ENCODE measurements at regions not wholly inside any gene's neighbourhood (a gene's known extent, or its start where the extent isn't known, plus 50 kb on each side); places are given as distances from the start of the nearest gene placed in this dataset.
A peak's percentile ranks its signal among the peaks of the same experiment; 100 is the strongest.

GRCh38 chr3:102205647-102206046 is 229.2 kb upstream of the ZPLD1 start:
- H3K4me3 ChIP-seq (ENCODE audit: low read depth, low read length), result no peak overlapping the region
- no peak for DNase-seq (ENCODE audit: low read depth, low spot score)
- TF ChIP-seq, protein P1, sequence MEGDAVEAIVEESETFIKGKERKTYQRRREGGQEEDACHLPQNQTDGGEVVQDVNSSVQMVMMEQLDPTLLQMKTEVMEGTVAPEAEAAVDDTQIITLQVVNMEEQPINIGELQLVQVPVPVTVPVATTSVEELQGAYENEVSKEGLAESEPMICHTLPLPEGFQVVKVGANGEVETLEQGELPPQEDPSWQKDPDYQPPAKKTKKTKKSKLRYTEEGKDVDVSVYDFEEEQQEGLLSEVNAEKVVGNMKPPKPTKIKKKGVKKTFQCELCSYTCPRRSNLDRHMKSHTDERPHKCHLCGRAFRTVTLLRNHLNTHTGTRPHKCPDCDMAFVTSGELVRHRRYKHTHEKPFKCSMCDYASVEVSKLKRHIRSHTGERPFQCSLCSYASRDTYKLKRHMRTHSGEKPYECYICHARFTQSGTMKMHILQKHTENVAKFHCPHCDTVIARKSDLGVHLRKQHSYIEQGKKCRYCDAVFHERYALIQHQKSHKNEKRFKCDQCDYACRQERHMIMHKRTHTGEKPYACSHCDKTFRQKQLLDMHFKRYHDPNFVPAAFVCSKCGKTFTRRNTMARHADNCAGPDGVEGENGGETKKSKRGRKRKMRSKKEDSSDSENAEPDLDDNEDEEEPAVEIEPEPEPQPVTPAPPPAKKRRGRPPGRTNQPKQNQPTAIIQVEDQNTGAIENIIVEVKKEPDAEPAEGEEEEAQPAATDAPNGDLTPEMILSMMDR (IDR thresholded peaks at IDR 0.05; ENCODE audit: insufficient read depth, low read length, missing control alignments), result no peak
- ChIA-PET POLR2A (no interaction called here), CTCF (interaction anchor here (1.0 to 3.3 kb wide), 2 partner anchors 20 to 403 kb away, joined by 3 to 21 read pairs; no protein-coding TSS in a partner anchor)

DNA sequence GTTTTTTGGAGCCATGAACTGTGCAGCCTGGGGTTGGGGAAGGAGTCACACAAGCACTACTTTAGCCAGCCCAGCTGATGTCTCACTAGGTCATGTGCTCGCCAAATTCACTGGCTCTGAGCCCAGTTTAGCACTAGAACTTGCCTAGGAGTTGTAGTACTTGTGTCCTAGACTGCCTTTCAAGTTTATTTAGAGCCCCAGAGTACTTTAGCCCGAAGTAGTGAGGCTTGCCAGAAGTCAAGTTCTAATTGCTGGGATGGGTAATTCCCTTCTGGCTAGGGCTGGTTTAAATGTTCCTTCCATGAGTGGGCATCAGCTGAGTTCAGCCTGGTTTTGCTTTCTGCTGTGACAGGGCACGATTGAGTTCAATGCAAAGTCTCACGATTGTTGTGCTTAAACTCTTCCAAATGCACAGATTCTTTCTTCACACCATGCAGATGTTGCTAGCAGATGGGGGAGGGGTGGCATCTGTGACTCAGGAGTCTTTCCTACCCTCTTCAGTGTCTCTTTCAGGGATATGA is 228.2 kb upstream of the ZPLD1 start:
- H3K4me3 ChIP-seq (ENCODE audit: low read depth, low read length), result 0 out of 2 replicates have a peak overlapping the region, but pooled peaks have one; percentile 4
- TF ChIP-seq, protein P1 (IDR thresholded peaks at IDR 0.05; ENCODE audit: insufficient read depth, low read length, missing control alignments), result no peak
- POLR2A ChIA-PET, result interaction anchor here (0.7 to 2.6 kb wide), 2 partner anchors 27 to 357 kb away, joined by 4 to 18 read pairs; partner anchors contain the start of gene NFKBIZ
- peak; percentile 71 for DNase-seq (ENCODE audit: low read depth, low spot score)
- CTCF ChIA-PET, result interaction anchor here (0.9 to 3.3 kb wide), 2 partner anchors 19 to 404 kb away, joined by 3 to 21 read pairs; no protein-coding TSS in a partner anchor

DNA sequence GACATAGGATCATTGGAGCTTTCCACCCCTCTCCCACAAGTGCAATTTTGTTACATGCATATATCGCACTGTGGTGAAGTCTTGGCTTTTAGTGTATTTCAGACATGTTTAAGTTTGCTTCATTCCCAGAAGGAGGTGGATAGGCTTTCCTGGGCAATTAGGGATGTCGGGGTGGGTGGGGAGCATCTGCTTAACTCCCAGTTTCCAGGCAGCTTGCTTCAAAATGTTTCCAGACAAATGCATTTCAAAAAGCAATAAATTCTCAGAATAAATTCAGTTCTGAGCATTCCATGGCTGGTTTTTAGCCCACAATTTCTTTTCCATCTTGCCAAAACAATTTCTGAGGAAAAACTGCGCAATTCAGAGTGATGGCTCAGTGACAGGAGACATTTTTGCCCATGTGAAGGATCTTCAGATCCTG is 227.7 kb upstream of the ZPLD1 start:
- ChIA-PET POLR2A (interaction anchor here (2.6 kb wide), 1 partner anchor 358 kb away, joined by 18 read pairs; the partner anchor contains the start of gene NFKBIZ), CTCF (interaction anchor here (0.9 to 3.3 kb wide), 3 partner anchors 18 to 404 kb away, joined by 3 to 21 read pairs (median 3); no protein-coding TSS in a partner anchor)
- TF ChIP-seq, protein P1 (IDR thresholded peaks at IDR 0.05; ENCODE audit: insufficient read depth, low read length, missing control alignments), result no peak
- peak; percentile 78 for DNase-seq (ENCODE audit: low read depth, low spot score)
- 0 out of 2 replicates have a peak overlapping the region, but pooled peaks have one; percentile 4 for H3K4me3 ChIP-seq (ENCODE audit: low read depth, low read length)

- TF ChIP-seq, protein P1 (IDR thresholded peaks at IDR 0.05; ENCODE audit: insufficient read depth, low read length, missing control alignments), result no peak
- ChIA-PET CTCF (interaction anchor here (1.6 kb wide), 1 partner anchor 10 kb away, joined by 4 read pairs; no protein-coding TSS in a partner anchor), POLR2A (no interaction called here)
- DNase-seq (ENCODE audit: low read depth, low spot score), result no peak
- H3K4me3 ChIP-seq (ENCODE audit: low read depth, low read length), result no peak overlapping the region
Observed at GRCh38 chr3:102215166-102215565, 219.6 kb upstream of the ZPLD1 start.

DNA sequence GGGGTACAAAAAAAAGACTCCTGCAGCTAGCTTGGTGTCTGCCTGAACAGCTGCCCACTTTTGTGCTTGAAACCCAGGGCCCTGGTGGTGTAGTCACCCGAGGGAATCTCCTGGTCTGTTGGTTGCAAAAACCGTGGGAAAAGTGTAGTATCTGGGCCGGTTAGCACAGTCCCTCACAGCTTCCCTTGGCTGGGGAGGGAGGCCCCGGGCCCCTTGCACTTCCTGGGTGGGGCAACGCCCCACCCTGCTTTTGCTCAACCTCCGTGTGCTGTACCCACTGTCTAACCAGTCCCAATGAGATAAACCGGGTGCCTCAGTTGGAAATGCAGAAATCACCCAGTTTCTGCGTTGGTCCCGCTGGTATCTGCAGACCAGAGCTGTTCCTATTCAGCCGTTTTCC is 211.7 kb upstream of the ZPLD1 start:
- DNase-seq (ENCODE audit: low read depth, low spot score), result no peak
- ChIA-PET CTCF (interaction anchor here (0.8 to 19.5 kb wide), 4 partner anchors 15 to 418 kb away, joined by 3 to 1077 read pairs (median 9); no protein-coding TSS in a partner anchor), POLR2A (interaction anchor here (3.2 kb wide), 1 partner anchor 374 kb away, joined by 10 read pairs; the partner anchor contains the start of gene NFKBIZ)
- TF ChIP-seq, protein P1 (IDR thresholded peaks at IDR 0.05; ENCODE audit: insufficient read depth, low read length, missing control alignments), result no peak
- no peak overlapping the region for H3K4me3 ChIP-seq (ENCODE audit: low read depth, low read length)

DNA sequence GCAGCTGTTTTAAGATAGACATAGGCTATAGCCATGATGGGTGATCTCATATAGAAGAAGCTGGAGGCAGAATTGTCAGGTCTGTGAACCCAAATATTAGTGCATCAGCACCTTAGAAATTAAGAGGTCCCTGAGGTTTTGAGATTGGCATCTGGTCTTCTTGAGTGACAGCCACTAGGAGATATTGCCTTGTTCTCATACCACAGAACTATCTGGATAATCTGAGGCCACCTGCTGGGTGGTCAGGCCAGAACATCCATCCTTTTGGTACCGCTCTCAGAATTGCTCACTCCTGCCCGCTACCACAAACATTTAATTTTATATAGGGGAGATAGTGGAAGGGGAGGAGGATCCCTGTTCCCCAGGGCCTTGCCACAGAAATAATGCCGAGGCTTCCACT is 210.6 kb upstream of the ZPLD1 start:
- no peak overlapping the region for H3K4me3 ChIP-seq (ENCODE audit: low read depth, low read length)
- ChIA-PET CTCF (interaction anchor here (0.8 to 19.5 kb wide), 31 partner anchors 13 to 444 kb away, joined by 3 to 1077 read pairs (median 10); partner anchors contain the start of gene NXPE3), POLR2A (interaction anchor here (1.8 kb wide), 1 partner anchor 375 kb away, joined by 40 read pairs; the partner anchor contains the start of gene NFKBIZ)
- TF ChIP-seq, protein P1 (IDR thresholded peaks at IDR 0.05; ENCODE audit: insufficient read depth, low read length, missing control alignments), result peak; percentile 28
- no peak for DNase-seq (ENCODE audit: low read depth, low spot score)

Measured in AG04449 (cell line).